H1 (cell line): ENCODE measurements at regions not wholly inside any gene's neighbourhood (a gene's known extent, or its start where the extent isn't known, plus 50 kb on each side); places are given as distances from the start of the nearest gene placed in this dataset.

Source experiments
- CTCF ChIA-PET: fragments of 300-600 bp; sonication (Branson Sonifier 250); formaldehyde crosslinking; loops from one replicate; lab custom pipeline; 2021; ENCODE audit not compliant: partially characterized antibody; lab: Charles Lee
- POLR2A ChIA-PET: fragments of 300-600 bp; sonication (Branson Sonifier 250); formaldehyde crosslinking; loops from one replicate; lab custom pipeline; 2021; ENCODE audit warnings: inconsistent platforms; ENCODE audit not compliant: partially characterized antibody; lab: Charles Lee
- DNase-seq, 2 experiments: peaks; one replicate each; pipeline versions ENCODE4 v3.0.0 to v3.0.0-alpha.2; 2010 to 2022; ENCODE audit warnings: low spot score in 2 of 2, low read depth in 1 of 2, mixed read lengths in 1 of 2
- FAIRE-seq: peaks from 2 replicates; lab custom pipeline; 2011; peaks lifted over from hg19 to GRCh38; lab: Jason Lieb, UNC
- H2AFZ ChIP-seq: 2 replicates; pipeline ENCODE4 v1.8.1; 2012; ENCODE audit warnings: low read length, inconsistent platforms
- H2AK5ac ChIP-seq: 2 replicates; pipeline ENCODE4 v1.6.1; 2013; ENCODE audit warnings: low read depth, low read length
- H2BK120ac ChIP-seq: replicated peaks from 2 replicates; pipeline ENCODE3; 2013; ENCODE audit warnings: low read depth, low read length, inconsistent platforms
- H2BK12ac ChIP-seq: 2 replicates; pipeline ENCODE4 v1.6.1; 2013; ENCODE audit warnings: low read depth, low read length
- H2BK15ac ChIP-seq: 2 replicates; pipeline ENCODE4 v1.6.1; 2013; ENCODE audit warnings: low read length
- H2BK20ac ChIP-seq: 2 replicates; pipeline ENCODE4 v1.6.1; 2013; ENCODE audit warnings: low read length
- H2BK5ac ChIP-seq: 2 replicates; pipeline ENCODE4 v1.6.1; 2013; ENCODE audit warnings: low read depth, low read length
- H3K14ac ChIP-seq: 2 replicates; pipeline ENCODE4 v1.6.1; 2013; ENCODE audit warnings: inconsistent platforms; ENCODE audit not compliant: insufficient read length
- H3K18ac ChIP-seq: 2 replicates; pipeline ENCODE4 v1.6.1; 2013; ENCODE audit warnings: low read length; ENCODE audit errors: extremely low read depth
- H3K23ac ChIP-seq: 2 replicates; pipeline ENCODE4 v1.6.1; 2013; ENCODE audit warnings: inconsistent platforms; ENCODE audit not compliant: insufficient read length
- H3K23me2 ChIP-seq: 2 replicates; pipeline ENCODE4 v1.6.1; 2013; ENCODE audit warnings: low read depth, low read length
- H3K27ac ChIP-seq: 2 replicates; pipeline ENCODE4 v1.6.1; 2011; ENCODE audit warnings: low read depth, low read length, inconsistent platforms
- H3K27me3 ChIP-seq, 4 experiments: replicated peaks in 1 of 4; 1 replicate in 1 of 4; 2 replicates in 3 of 4; pipeline versions ENCODE4 v1.6.1 to v1.8.1; 2011 to 2013; ENCODE audit warnings: low read length in 3 of 4, mild to moderate bottlenecking in 3 of 4, inconsistent platforms in 2 of 4, mixed read lengths in 2 of 4, moderate library complexity in 1 of 4; ENCODE audit not compliant: control insufficient read depth in 3 of 4, insufficient read depth in 3 of 4; ENCODE audit errors: extremely low read depth in 1 of 4
- H3K36me3 ChIP-seq, 4 experiments: 2 replicates each; pipeline versions ENCODE4 v1.6.1 to v1.8.1; 2011 to 2013; ENCODE audit warnings: mild to moderate bottlenecking in 4 of 4, low read length in 3 of 4, moderate library complexity in 2 of 4, control low read depth in 1 of 4, inconsistent platforms in 1 of 4; ENCODE audit not compliant: insufficient read depth in 4 of 4, control insufficient read depth in 2 of 4
- H3K4ac ChIP-seq: replicated peaks from 2 replicates; pipeline ENCODE3; 2013; ENCODE audit warnings: low read length, low read depth, mixed read lengths, inconsistent platforms; ENCODE audit not compliant: insufficient read length
- H3K4me1 ChIP-seq, 4 experiments: replicated peaks in 1 of 4; 1 replicate in 1 of 4; 2 replicates in 3 of 4; pipeline versions ENCODE4 v1.6.1 to v1.8.1; 2011 to 2013; ENCODE audit warnings: low read length in 3 of 4, inconsistent platforms in 2 of 4, mixed read lengths in 1 of 4; ENCODE audit not compliant: insufficient read depth in 4 of 4, control insufficient read depth in 3 of 4
- H3K4me2 ChIP-seq, 2 experiments: 2 replicates each; pipeline versions ENCODE4 v1.6.1 to v1.8.1; 2011 to 2013; ENCODE audit warnings: low read depth in 2 of 2, low read length in 2 of 2, control low read depth in 1 of 2, inconsistent platforms in 1 of 2, mild to moderate bottlenecking in 1 of 2; ENCODE audit not compliant: insufficient read depth in 1 of 2
- H3K4me3 ChIP-seq, 4 experiments: fragments of 200-600, 300-600 bp in 1 of 4; sonication (generic), shearing (Covaris generic), sonication (Bioruptor Twin) in 1 of 4; 2 replicates each; pipeline versions ENCODE4 v1.5.1 to v1.8.1; 2011 to 2016; ENCODE audit warnings: low read length in 4 of 4, low read depth in 3 of 4, control low read depth in 2 of 4, inconsistent platforms in 2 of 4, mild to moderate bottlenecking in 2 of 4, mixed read lengths in 1 of 4, moderate library complexity in 1 of 4; ENCODE audit not compliant: insufficient read depth in 2 of 4; ENCODE audit errors: extremely low read depth in 1 of 4
- H3K56ac ChIP-seq: replicated peaks from 2 replicates; pipeline ENCODE3; 2013; ENCODE audit warnings: low read depth, mild to moderate bottlenecking, mixed read lengths, low read length, inconsistent platforms; ENCODE audit not compliant: insufficient read length
- H3K79me1 ChIP-seq: 2 replicates; pipeline ENCODE4 v1.6.1; 2013; ENCODE audit warnings: low read depth, low read length, control low read depth
- H3K79me2 ChIP-seq, 2 experiments: 2 replicates each; pipeline versions ENCODE4 v1.6.1 to v1.8.1; 2012 to 2013; ENCODE audit warnings: low read length in 2 of 2, mild to moderate bottlenecking in 2 of 2, inconsistent platforms in 1 of 2; ENCODE audit not compliant: insufficient read depth in 2 of 2, control insufficient read depth in 1 of 2
- H3K9ac ChIP-seq, 4 experiments: replicated peaks in 1 of 4; 1 replicate in 1 of 4; 2 replicates in 3 of 4; pipeline versions ENCODE4 v1.6.1 to v1.8.1; 2011 to 2013; ENCODE audit warnings: low read depth in 3 of 4, low read length in 3 of 4, control low read depth in 2 of 4, mild to moderate bottlenecking in 2 of 4, moderate library complexity in 2 of 4, inconsistent platforms in 1 of 4; ENCODE audit errors: extremely low read depth in 1 of 4
- H3K9me3 ChIP-seq, 2 experiments: 2 replicates each; pipeline versions ENCODE4 v1.6.1 to v1.8.1; 2012 to 2013; ENCODE audit warnings: mild to moderate bottlenecking in 2 of 2, moderate library complexity in 2 of 2, control low read depth in 1 of 2, inconsistent platforms in 1 of 2, low read depth in 1 of 2, low read length in 1 of 2, mixed read lengths in 1 of 2; ENCODE audit not compliant: insufficient read depth in 2 of 2
- H4K20me1 ChIP-seq, 2 experiments: replicated peaks in 1 of 2; 2 replicates each; pipeline versions ENCODE3 to v1.8.1; 2011 to 2013; ENCODE audit warnings: inconsistent platforms in 2 of 2, low read length in 2 of 2, mild to moderate bottlenecking in 1 of 2; ENCODE audit not compliant: insufficient read depth in 2 of 2, control insufficient read depth in 1 of 2
- H4K5ac ChIP-seq: 2 replicates; pipeline ENCODE4 v1.6.1; 2013; ENCODE audit warnings: low read length, low read depth, mixed read lengths, inconsistent platforms; ENCODE audit not compliant: insufficient read length
- H4K8ac ChIP-seq: 2 replicates; pipeline ENCODE4 v1.8.0; 2013; ENCODE audit warnings: mild to moderate bottlenecking, moderate library complexity, low read length, inconsistent platforms; ENCODE audit not compliant: insufficient read depth; ENCODE audit errors: extremely low read depth
- H4K91ac ChIP-seq: replicated peaks from 2 replicates; pipeline ENCODE3; 2013; ENCODE audit warnings: low read length, mixed read lengths, inconsistent platforms; ENCODE audit not compliant: insufficient read length
- ASH2L ChIP-seq: fragments of 200-600, 300-600 bp; sonication (generic); IDR thresholded peaks from one replicate; pipeline ENCODE4 v1.7.1; 2017; ENCODE audit warnings: low read length
- CREB1 ChIP-seq: IDR thresholded peaks from 2 replicates; pipeline ENCODE4 v1.6.1; 2012; ENCODE audit warnings: inconsistent platforms
- EZH2 ChIP-seq: fragments of 200-600 bp; sonication (generic); IDR thresholded peaks from 2 replicates; pipeline ENCODE4 v1.7.1; 2012; ENCODE audit warnings: low read depth, mild to moderate bottlenecking, moderate library complexity, low read length, inconsistent platforms; ENCODE audit not compliant: severe bottlenecking
- TBP ChIP-seq: IDR thresholded peaks from 2 replicates; pipeline ENCODE4 v1.6.1; 2011; ENCODE audit warnings: low read depth, low read length, improper control_type of control experiment
- WGBS, 2 experiments: shearing (Covaris generic) in 1 of 2; methylation state at CpG; one replicate each; pipeline versions ENCODE4 v1.1.6 to v1.1.7; 2013 to 2015; ENCODE audit warnings: low lambda C conversion rate in 2 of 2, mixed read lengths in 2 of 2, inconsistent platforms in 1 of 2, low coverage in 1 of 2, missing lambda C conversion rate in 1 of 2; ENCODE audit not compliant: insufficient replicate concordance in 2 of 2, insufficient coverage in 1 of 2, insufficient read length in 1 of 2; ENCODE audit errors: extremely low coverage in 1 of 2, missing lambda C conversion rate in 1 of 2; 5-methylcytosine and 5-hydroxymethylcytosine counted together

DNA sequence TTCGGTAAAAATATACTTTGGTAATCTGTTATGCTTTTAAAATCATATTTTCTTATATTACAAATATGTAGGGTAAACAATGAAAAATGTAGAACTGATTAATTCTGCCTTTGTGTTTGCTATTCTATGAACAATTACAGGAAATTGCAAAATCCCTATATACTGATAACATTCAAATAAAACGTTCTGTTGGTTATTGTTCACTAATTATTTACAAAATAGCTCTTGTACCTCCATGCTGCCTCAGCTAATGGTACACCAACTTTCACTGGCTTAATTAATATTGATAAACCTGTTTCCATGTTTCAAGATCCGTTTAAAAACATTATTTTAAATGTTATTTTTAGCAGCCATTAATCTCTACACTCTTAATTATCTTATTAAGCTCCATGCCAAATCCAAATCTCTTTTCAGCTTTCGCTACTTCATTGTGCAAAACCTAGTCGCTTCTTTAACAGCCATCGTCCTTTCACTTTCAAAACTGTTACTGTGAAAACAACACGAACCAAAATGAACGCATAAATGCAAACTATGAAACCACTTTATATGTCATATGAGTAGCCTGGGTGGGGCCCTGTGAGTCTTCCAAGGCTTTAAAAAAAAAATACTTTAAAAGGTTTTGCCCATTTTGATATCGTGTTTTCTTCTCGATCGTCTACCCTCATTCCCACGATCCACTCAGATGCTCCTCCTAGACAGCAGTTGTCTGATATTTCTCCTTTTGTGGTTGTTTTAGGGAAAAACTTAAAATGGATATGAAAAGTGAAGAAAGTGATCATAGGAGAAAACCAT, 807.1 kb downstream of the USP25 start:
- FAIRE-seq (no peak), DNase-seq (no peak)
- Histone ChIP-seq H2BK12ac (no peak overlapping the region), H3K4me2 (no peak overlapping the region), H3K23me2 (no peaks in the 10 kb centered on the region), H2BK20ac (no peak overlapping the region), H3K27ac (no peak overlapping the region), H3K4ac (no peak overlapping the region), H3K4me3 (no peak overlapping the region), H4K8ac (no peak overlapping the region), H3K27me3 (no peaks in the 10 kb centered on the region), H2BK5ac (no peak overlapping the region), H3K9me3 (no peaks in the 10 kb centered on the region), H3K14ac (no peak overlapping the region), H4K20me1 (no peaks in the 10 kb centered on the region), H2AK5ac (no peak overlapping the region), H2BK120ac (no peak overlapping the region), H3K79me1 (no peaks in the 10 kb centered on the region), H2AFZ (no peak overlapping the region), H3K36me3 (no peaks in the 10 kb centered on the region), H4K5ac (no peak overlapping the region), H3K18ac (no peak overlapping the region), H3K56ac (no peak overlapping the region), H3K23ac (no peak overlapping the region), H4K91ac (no peak overlapping the region), H2BK15ac (no peak overlapping the region), H3K79me2 (no peaks in the 10 kb centered on the region), H3K9ac (no peak overlapping the region), H3K4me1 (peaks cover 0 to 2% (median 0%) of the 10 kb centered on the region in 4 experiments; a peak in 1 of 7 replicates)
- ChIA-PET POLR2A (interaction anchor here (0.6 kb wide), 1 partner anchor 195 kb away, joined by 3 read pairs; no protein-coding TSS in a partner anchor), CTCF (no interaction called here)
- 93% methylated on average over 12 of the region's 12 CpGs; no CpG with 5 or more reads in 1 of the 2 experiments for WGBS, 2 experiments
- no peak for TF ChIP-seq TBP
- TF ChIP-seq EZH2: no peak
- no peak for TF ChIP-seq CREB1
- TF ChIP-seq ASH2L: no peak
